Prostate gland (tissue), 2 donors: ENCODE measurements at regions not wholly inside any gene's neighbourhood (a gene's known extent, or its start where the extent isn't known, plus 50 kb on each side); places are given as distances from the start of the nearest gene placed in this dataset.

ENCODE experiments used
- DNase-seq: peaks from one replicate; pipeline ENCODE4 v3.0.0-alpha.2; 2019; ENCODE audit warnings: low spot score
- H3K27ac ChIP-seq, 2 donors: fragments of 200-600 bp; sonication (generic); 2 replicates each; pipeline ENCODE4 v1.5.1; 2017 to 2019
- H3K27me3 ChIP-seq: fragments of 200-600 bp; sonication (generic); replicated peaks from 2 replicates; pipeline ENCODE4 v1.5.1; 2019; ENCODE audit not compliant: insufficient read depth
- H3K36me3 ChIP-seq, 2 donors: fragments of 200-600 bp; sonication (generic); 1 replicate in 1 of 2; 2 replicates in 1 of 2; pipeline versions ENCODE4 v1.5.1 to v1.8.1; 2017 to 2019
- H3K4me1 ChIP-seq: fragments of 200-600 bp; sonication (generic); replicated peaks from 2 replicates; pipeline ENCODE4 v1.5.1; 2019
- H3K4me3 ChIP-seq, 2 donors: fragments of 200-600 bp; sonication (generic); 2 replicates each; pipeline ENCODE4 v1.5.1; 2017 to 2019
- H3K9me3 ChIP-seq: fragments of 200-600 bp; sonication (generic); 2 replicates; pipeline ENCODE4 v1.5.1; 2017
- POLR2A ChIP-seq: fragments of 450-650 bp; IDR thresholded peaks from one replicate; pipeline ENCODE4 v1.6.1; 2016; ENCODE audit warnings: antibody characterized with exemption, mild to moderate bottlenecking
- POLR2AphosphoS5 ChIP-seq: sonication (generic); formaldehyde crosslinking; IDR thresholded peaks from one replicate; pipeline ENCODE4 v1.6.1; 2017; ENCODE audit warnings: antibody characterized with exemption
- WGBS: methylation state at CpG from one replicate; pipeline ENCODE4 v1.1.5; 2018; 5-methylcytosine and 5-hydroxymethylcytosine counted together
- intact Hi-C: fragments of 100-400 bp; cut with DNase I; formaldehyde crosslinking; loops from one replicate; pipeline ENCODE4 v1.14.2; 2022
- TF ChIP-seq, protein P1 (sequence below), 4 experiments: fragments of 200-600 bp in 2 of 4; fragments of 450-650 bp in 2 of 4; sonication (generic) in 2 of 4; IDR thresholded peaks; 1 replicate in 3 of 4; 2 replicates in 1 of 4; pipeline ENCODE4 v1.5.1; 2016 to 2019; ENCODE audit warnings: antibody characterized with exemption in 4 of 4, mild to moderate bottlenecking in 2 of 4, moderate library complexity in 2 of 4

DNA sequence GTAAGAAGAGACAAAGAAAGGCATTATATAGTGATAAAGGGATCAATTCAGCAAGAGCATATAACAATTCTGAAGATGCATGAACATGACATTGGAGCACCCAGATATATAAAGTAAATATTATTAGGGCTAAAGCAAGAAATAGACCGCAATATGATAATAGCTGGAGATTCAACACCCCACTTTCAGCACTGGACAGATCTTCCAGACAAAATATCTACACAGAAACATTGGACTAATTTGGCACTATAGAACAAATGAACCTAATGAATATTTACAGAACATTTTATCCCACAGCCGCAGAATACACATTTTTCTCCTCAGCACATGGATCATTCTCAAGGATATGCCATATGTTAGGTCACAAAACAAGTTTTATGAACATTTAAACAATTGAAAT is 633.1 kb downstream of the JRKL start:
- Histone ChIP-seq H3K4me3 (no peak overlapping the region), H3K36me3 (no peaks in the 10 kb centered on the region), H3K9me3 (no peaks in the 10 kb centered on the region), H3K27me3 (no peaks in the 10 kb centered on the region), H3K4me1 (no peaks in the 10 kb centered on the region), H3K27ac (no peak overlapping the region)
- intact Hi-C loops: no loop called here
- no peak for TF ChIP-seq POLR2AphosphoS5
- TF ChIP-seq, protein P1, sequence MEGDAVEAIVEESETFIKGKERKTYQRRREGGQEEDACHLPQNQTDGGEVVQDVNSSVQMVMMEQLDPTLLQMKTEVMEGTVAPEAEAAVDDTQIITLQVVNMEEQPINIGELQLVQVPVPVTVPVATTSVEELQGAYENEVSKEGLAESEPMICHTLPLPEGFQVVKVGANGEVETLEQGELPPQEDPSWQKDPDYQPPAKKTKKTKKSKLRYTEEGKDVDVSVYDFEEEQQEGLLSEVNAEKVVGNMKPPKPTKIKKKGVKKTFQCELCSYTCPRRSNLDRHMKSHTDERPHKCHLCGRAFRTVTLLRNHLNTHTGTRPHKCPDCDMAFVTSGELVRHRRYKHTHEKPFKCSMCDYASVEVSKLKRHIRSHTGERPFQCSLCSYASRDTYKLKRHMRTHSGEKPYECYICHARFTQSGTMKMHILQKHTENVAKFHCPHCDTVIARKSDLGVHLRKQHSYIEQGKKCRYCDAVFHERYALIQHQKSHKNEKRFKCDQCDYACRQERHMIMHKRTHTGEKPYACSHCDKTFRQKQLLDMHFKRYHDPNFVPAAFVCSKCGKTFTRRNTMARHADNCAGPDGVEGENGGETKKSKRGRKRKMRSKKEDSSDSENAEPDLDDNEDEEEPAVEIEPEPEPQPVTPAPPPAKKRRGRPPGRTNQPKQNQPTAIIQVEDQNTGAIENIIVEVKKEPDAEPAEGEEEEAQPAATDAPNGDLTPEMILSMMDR (IDR thresholded peaks at IDR 0.05): no peak
- no peak for TF ChIP-seq POLR2A
- no peak for DNase-seq
- WGBS: 85% methylated on average over 2 of the region's 2 CpGs

DNA sequence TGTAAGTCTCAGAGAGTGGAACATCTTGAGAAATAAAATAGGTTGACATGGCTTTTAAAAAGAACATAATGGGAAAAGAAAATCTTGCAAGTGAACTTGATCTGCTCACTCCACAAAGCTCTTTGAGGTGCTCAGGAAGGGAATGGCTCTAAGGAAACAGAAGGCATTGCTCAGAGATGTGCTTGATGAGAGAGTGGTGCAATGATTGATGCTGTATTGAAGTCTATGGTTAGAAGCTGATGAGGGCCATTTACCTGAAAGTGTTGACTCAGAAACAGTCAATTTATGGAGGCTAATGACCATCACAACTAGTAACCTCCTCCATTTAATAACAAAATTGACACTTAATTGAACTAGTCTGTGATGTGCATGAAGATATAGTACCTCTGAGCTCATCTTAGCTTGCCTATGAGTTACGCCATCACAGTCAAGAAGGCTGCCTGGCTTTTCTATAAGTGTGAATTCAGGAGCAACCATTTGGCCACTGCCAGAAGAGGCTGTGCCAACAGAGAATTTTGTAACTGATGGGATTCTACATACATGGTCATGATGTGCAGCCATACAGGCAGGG is 639.1 kb downstream of the JRKL start:
- Histone ChIP-seq H3K9me3 (no peaks in the 10 kb centered on the region), H3K27ac (no peak overlapping the region), H3K4me3 (no peak overlapping the region), H3K4me1 (no peaks in the 10 kb centered on the region), H3K27me3 (no peaks in the 10 kb centered on the region), H3K36me3 (no peaks in the 10 kb centered on the region)
- intact Hi-C loops: no loop called here
- TF ChIP-seq, protein P1 (IDR thresholded peaks at IDR 0.05): no peak
- TF ChIP-seq POLR2AphosphoS5 (no peak), POLR2A (no peak)
- no peak for DNase-seq
- WGBS: 100% methylated on average over 1 of the region's 1 CpG

DNA sequence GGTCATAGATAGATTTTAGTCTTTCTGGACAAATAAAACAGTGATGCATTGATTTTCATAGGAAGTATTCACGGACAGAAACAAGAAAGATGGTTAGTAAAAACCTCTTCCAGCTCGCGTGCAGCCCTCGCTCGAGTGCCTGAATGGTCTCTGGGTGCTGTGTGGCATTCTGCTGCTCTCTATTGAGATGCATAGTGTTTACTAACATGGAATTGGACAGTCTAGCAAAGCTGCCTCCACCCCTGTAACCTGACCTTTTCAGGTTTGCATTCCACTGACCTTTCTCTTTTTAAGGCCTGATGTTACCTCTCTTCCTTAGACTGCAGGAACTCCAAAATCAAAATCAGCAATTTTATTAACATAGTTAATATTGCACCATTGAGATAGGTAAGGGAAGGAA is 643.4 kb downstream of the JRKL start:
- WGBS: 50% methylated on average over 5 of the region's 5 CpGs

DNA sequence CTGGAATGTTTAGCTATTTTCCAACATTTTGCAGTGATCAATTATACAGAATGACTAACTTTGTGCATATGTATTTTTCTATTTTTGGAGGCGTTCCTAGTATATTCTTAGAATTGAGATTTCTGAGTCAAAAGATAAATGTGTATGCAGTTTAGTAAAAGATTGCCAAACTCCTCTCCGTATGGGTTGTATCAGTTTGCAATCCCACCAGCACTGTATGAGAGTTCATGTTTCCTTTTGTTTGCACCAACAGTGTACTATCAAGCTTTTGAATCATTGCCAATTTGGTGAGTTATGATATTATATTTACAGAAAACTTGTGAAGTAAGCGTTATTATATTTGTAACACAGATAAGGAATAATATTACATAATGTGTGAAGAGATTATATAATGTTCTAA is 658.7 kb downstream of the JRKL start:
- DNase-seq: no peak

More for the DNA sequence above, 643.4 kb downstream of the JRKL start:
- no peaks in the 10 kb centered on the region for H3K36me3 ChIP-seq
- DNase-seq: no peak
- H3K27ac ChIP-seq: no peak overlapping the region
- no peaks in the 10 kb centered on the region for H3K9me3 ChIP-seq
- no peak overlapping the region for H3K4me3 ChIP-seq
- H3K4me1 ChIP-seq: no peaks in the 10 kb centered on the region
- H3K27me3 ChIP-seq: no peaks in the 10 kb centered on the region
- intact Hi-C loops: no loop called here
- TF ChIP-seq POLR2A (no peak), POLR2AphosphoS5 (no peak)
- TF ChIP-seq, protein P1 (IDR thresholded peaks at IDR 0.05): no peak

DNA sequence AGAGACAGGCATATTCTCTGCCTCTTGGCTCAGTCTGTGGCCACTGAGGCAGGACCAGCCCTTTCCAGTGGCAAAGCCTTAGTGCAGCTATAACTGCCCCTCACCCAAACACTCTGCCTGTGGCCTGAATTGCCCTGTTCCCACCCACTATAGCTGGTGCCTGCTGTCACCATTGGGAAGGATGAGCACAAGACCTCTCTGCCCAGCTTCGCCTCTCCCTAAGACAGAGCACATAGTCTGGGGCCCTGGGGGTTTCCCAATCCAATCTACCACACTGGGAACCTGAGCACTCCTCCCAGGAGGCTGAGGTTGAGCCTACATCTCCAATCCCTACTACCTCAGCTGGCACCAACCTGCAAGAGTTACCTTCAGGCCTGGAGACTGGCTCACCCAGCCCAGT is 670.4 kb downstream of the JRKL start:
- WGBS: 100% methylated on average over 1 of the region's 1 CpG
- DNase-seq: no peak
- no peak overlapping the region for H3K4me3 ChIP-seq

More for the DNA sequence above, 658.7 kb downstream of the JRKL start:
- WGBS: 62% methylated on average over 3 of the region's 3 CpGs
- Histone ChIP-seq H3K36me3 (no peaks in the 10 kb centered on the region), H3K9me3 (no peaks in the 10 kb centered on the region), H3K27me3 (no peaks in the 10 kb centered on the region), H3K27ac (no peak overlapping the region), H3K4me1 (no peaks in the 10 kb centered on the region), H3K4me3 (no peak overlapping the region)
- TF ChIP-seq, protein P1 (IDR thresholded peaks at IDR 0.05): no peak
- no peak for TF ChIP-seq POLR2A
- TF ChIP-seq POLR2AphosphoS5: no peak
- intact Hi-C loops: no loop called here

More for the DNA sequence above, 670.4 kb downstream of the JRKL start:
- Histone ChIP-seq H3K9me3 (no peaks in the 10 kb centered on the region), H3K27me3 (no peaks in the 10 kb centered on the region), H3K27ac (no peak overlapping the region), H3K4me1 (no peaks in the 10 kb centered on the region), H3K36me3 (no peaks in the 10 kb centered on the region)
- TF ChIP-seq POLR2A (no peak), POLR2AphosphoS5 (no peak)
- TF ChIP-seq, protein P1 (IDR thresholded peaks at IDR 0.05): no peak
- intact Hi-C loops: no loop called here
